ENCODE measurements at regions not wholly inside any gene's neighbourhood (a gene's known extent, or its start where the extent isn't known, plus 50 kb on each side); places are given as distances from the start of the nearest gene placed in this dataset.

GRCh38 chr9:34826999-34827538, 117.1 kb upstream of the CCL21 start:
- TF ChIP-seq CTCF (IDR thresholded peaks at IDR 0.05; ENCODE audit: low read depth, low read length, missing input control), result no peak
- TF ChIP-seq RXRA (IDR thresholded peaks at IDR 0.05), result no peak
- no peak for TF ChIP-seq TAF1 (conservative IDR thresholded peaks at IDR 0.05)
- TF ChIP-seq, protein P1, sequence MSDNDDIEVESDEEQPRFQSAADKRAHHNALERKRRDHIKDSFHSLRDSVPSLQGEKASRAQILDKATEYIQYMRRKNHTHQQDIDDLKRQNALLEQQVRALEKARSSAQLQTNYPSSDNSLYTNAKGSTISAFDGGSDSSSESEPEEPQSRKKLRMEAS (IDR thresholded peaks at IDR 0.05), result no peak
- TF ChIP-seq GABPA (IDR thresholded peaks at IDR 0.05 in 1 of 2, conservative IDR thresholded peaks at IDR 0.05 in 1 of 2), result no peak
- no peak for TF ChIP-seq YY1 (IDR thresholded peaks at IDR 0.05)
- TF ChIP-seq JUND (IDR thresholded peaks at IDR 0.05), result no peak
- TF ChIP-seq, protein P2, sequence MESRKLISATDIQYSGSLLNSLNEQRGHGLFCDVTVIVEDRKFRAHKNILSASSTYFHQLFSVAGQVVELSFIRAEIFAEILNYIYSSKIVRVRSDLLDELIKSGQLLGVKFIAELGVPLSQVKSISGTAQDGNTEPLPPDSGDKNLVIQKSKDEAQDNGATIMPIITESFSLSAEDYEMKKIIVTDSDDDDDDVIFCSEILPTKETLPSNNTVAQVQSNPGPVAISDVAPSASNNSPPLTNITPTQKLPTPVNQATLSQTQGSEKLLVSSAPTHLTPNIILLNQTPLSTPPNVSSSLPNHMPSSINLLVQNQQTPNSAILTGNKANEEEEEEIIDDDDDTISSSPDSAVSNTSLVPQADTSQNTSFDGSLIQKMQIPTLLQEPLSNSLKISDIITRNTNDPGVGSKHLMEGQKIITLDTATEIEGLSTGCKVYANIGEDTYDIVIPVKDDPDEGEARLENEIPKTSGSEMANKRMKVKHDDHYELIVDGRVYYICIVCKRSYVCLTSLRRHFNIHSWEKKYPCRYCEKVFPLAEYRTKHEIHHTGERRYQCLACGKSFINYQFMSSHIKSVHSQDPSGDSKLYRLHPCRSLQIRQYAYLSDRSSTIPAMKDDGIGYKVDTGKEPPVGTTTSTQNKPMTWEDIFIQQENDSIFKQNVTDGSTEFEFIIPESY (IDR thresholded peaks at IDR 0.05), result no peak
- no peak for TF ChIP-seq EGR1 (IDR thresholded peaks at IDR 0.05; ENCODE audit: low read depth in 2 of 2)
- TF ChIP-seq, protein P3, sequence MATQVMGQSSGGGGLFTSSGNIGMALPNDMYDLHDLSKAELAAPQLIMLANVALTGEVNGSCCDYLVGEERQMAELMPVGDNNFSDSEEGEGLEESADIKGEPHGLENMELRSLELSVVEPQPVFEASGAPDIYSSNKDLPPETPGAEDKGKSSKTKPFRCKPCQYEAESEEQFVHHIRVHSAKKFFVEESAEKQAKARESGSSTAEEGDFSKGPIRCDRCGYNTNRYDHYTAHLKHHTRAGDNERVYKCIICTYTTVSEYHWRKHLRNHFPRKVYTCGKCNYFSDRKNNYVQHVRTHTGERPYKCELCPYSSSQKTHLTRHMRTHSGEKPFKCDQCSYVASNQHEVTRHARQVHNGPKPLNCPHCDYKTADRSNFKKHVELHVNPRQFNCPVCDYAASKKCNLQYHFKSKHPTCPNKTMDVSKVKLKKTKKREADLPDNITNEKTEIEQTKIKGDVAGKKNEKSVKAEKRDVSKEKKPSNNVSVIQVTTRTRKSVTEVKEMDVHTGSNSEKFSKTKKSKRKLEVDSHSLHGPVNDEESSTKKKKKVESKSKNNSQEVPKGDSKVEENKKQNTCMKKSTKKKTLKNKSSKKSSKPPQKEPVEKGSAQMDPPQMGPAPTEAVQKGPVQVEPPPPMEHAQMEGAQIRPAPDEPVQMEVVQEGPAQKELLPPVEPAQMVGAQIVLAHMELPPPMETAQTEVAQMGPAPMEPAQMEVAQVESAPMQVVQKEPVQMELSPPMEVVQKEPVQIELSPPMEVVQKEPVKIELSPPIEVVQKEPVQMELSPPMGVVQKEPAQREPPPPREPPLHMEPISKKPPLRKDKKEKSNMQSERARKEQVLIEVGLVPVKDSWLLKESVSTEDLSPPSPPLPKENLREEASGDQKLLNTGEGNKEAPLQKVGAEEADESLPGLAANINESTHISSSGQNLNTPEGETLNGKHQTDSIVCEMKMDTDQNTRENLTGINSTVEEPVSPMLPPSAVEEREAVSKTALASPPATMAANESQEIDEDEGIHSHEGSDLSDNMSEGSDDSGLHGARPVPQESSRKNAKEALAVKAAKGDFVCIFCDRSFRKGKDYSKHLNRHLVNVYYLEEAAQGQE (IDR thresholded peaks at IDR 0.05), result no peak

Measured in liver (tissue), 3 donors.